IMR-90 (cell line): ENCODE measurements at regions not wholly inside any gene's neighbourhood (a gene's known extent, or its start where the extent isn't known, plus 50 kb on each side); places are given as distances from the start of the nearest gene placed in this dataset.

Source experiments
- ATAC-seq: fragments of 200-7000 bp; cut with Tn5 transposase; 2 replicates; pipeline ENCODE4 v1.9.1; 2020; ENCODE audit warnings: low read depth, mild to moderate bottlenecking, moderate library complexity
- BruUV-seq: library from RNA; stranded (reverse); fragments of 400-500 nt; replicated peaks from 2 replicates; lab custom pipeline; 2021; lab: Mats Ljungman, UMichigan
- CTCF ChIA-PET: fragments of 300-600 bp; formaldehyde crosslinking; extraction: SDS; loops from one replicate; lab custom pipeline; 2021; ENCODE audit warnings: antibody characterized with exemption; lab: Yijun Ruan, JAX
- POLR2A ChIA-PET: fragments of 300-600 bp; sonication (Branson Sonifier 250); formaldehyde crosslinking; loops from one replicate; lab custom pipeline; 2022; ENCODE audit warnings: antibody characterized with exemption; ENCODE audit not compliant: unreplicated experiment; lab: Charles Lee
- DNase-seq: peaks from one replicate; pipeline ENCODE4 v3.0.0; 2013
- H2AFZ ChIP-seq: replicated peaks from 2 replicates; pipeline ENCODE3; 2013; ENCODE audit warnings: low read length, mild to moderate bottlenecking; ENCODE audit not compliant: poor library complexity
- H2AK5ac ChIP-seq: 2 replicates; pipeline ENCODE4 v1.6.1; 2013; ENCODE audit warnings: low read depth, low read length, inconsistent platforms
- H2AK9ac ChIP-seq: replicated peaks from 2 replicates; pipeline ENCODE3; 2013; ENCODE audit warnings: mild to moderate bottlenecking, low read depth, low read length, moderate library complexity; ENCODE audit not compliant: poor library complexity
- H2BK120ac ChIP-seq: 2 replicates; pipeline ENCODE4 v1.6.1; 2013; ENCODE audit warnings: low read depth, low read length, inconsistent platforms
- H2BK15ac ChIP-seq: 3 replicates; pipeline ENCODE4 v1.6.1; 2013; ENCODE audit warnings: low read depth, low read length, inconsistent platforms
- H2BK20ac ChIP-seq: 2 replicates; pipeline ENCODE4 v1.6.1; 2013; ENCODE audit warnings: low read depth, mild to moderate bottlenecking, inconsistent platforms, low read length, moderate library complexity
- H2BK5ac ChIP-seq: 2 replicates; pipeline ENCODE4 v1.6.1; 2013; ENCODE audit warnings: mild to moderate bottlenecking, low read depth, low read length, inconsistent platforms; ENCODE audit not compliant: poor library complexity, severe bottlenecking
- H3K14ac ChIP-seq: replicated peaks from 2 replicates; pipeline ENCODE4 v1.6.1; 2013; ENCODE audit warnings: low read depth, low read length, inconsistent platforms
- H3K18ac ChIP-seq: 2 replicates; pipeline ENCODE4 v1.6.1; 2013; ENCODE audit warnings: low read depth, low read length, control low read depth
- H3K23ac ChIP-seq: 2 replicates; pipeline ENCODE4 v1.6.1; 2013; ENCODE audit warnings: low read depth, low read length, inconsistent platforms
- H3K27ac ChIP-seq: 2 replicates; pipeline ENCODE4 v1.5.1; 2013; ENCODE audit warnings: mild to moderate bottlenecking, control low read depth, low read length; ENCODE audit not compliant: insufficient read depth
- H3K27me3 ChIP-seq: 2 replicates; pipeline ENCODE4 v1.6.1; 2013; ENCODE audit warnings: low read length; ENCODE audit not compliant: control insufficient read depth, insufficient read depth
- H3K36me3 ChIP-seq: 2 replicates; pipeline ENCODE4 v1.6.1; 2013; ENCODE audit warnings: low read length, mixed read lengths; ENCODE audit not compliant: control insufficient read depth, insufficient read depth
- H3K4ac ChIP-seq: 2 replicates; pipeline ENCODE4 v1.6.1; 2013; ENCODE audit warnings: low read depth, low read length, inconsistent platforms
- H3K4me1 ChIP-seq: 2 replicates; pipeline ENCODE4 v1.6.1; 2013; ENCODE audit warnings: low read length, mixed read lengths; ENCODE audit not compliant: control insufficient read depth, insufficient read depth
- H3K4me2 ChIP-seq: 2 replicates; pipeline ENCODE4 v1.6.1; 2013; ENCODE audit warnings: low read depth, mild to moderate bottlenecking, control low read depth, low read length, moderate library complexity
- H3K4me3 ChIP-seq: 2 replicates; pipeline ENCODE4 v1.5.1; 2013; ENCODE audit warnings: low read depth, mild to moderate bottlenecking, control low read depth, low read length, moderate library complexity; ENCODE audit not compliant: insufficient read depth
- H3K56ac ChIP-seq: 2 replicates; pipeline ENCODE4 v1.6.1; 2013; ENCODE audit warnings: low read length, inconsistent platforms; ENCODE audit not compliant: insufficient read depth; ENCODE audit errors: extremely low read depth
- H3K79me1 ChIP-seq, 2 experiments: 2 replicates each; pipeline ENCODE4 v1.6.1; 2013; ENCODE audit warnings: low read length in 2 of 2, inconsistent platforms in 1 of 2, low read depth in 1 of 2
- H3K9ac ChIP-seq: 2 replicates; pipeline ENCODE4 v1.6.1; 2013; ENCODE audit warnings: low read depth, low read length, control low read depth
- H3K9me1 ChIP-seq: 2 replicates; pipeline ENCODE4 v1.6.1; 2013; ENCODE audit warnings: low read length, inconsistent platforms; ENCODE audit not compliant: insufficient read depth
- H3K9me3 ChIP-seq: 2 replicates; pipeline ENCODE4 v1.6.1; 2013; ENCODE audit warnings: low read length; ENCODE audit not compliant: control insufficient read depth, insufficient read depth
- H4K20me1 ChIP-seq: 2 replicates; pipeline ENCODE4 v1.6.1; 2013; ENCODE audit warnings: low read length, inconsistent platforms; ENCODE audit not compliant: insufficient read depth
- H4K5ac ChIP-seq: 2 replicates; pipeline ENCODE4 v1.6.1; 2013; ENCODE audit warnings: mild to moderate bottlenecking, low read depth, low read length, control low read depth
- H4K8ac ChIP-seq, 2 experiments: 2 replicates each; pipeline ENCODE4 v1.6.1; 2013; ENCODE audit warnings: low read depth in 2 of 2, low read length in 2 of 2, control low read depth in 1 of 2, inconsistent platforms in 1 of 2
- H4K91ac ChIP-seq: 2 replicates; pipeline ENCODE4 v1.6.1; 2013; ENCODE audit warnings: low read depth, low read length, inconsistent platforms; ENCODE audit not compliant: insufficient read depth
- NFE2L2 ChIP-seq: fragments of 150-350 bp; IDR thresholded peaks from 2 replicates; pipeline ENCODE4 v1.6.1; 2016; ENCODE audit warnings: low read depth, mild to moderate bottlenecking, low read length
- WGBS, 2 experiments: methylation state at CpG; one replicate each; pipeline versions ENCODE4 v1.1.5 to v1.1.7; 2013; ENCODE audit warnings: missing lambda C conversion rate in 2 of 2; ENCODE audit not compliant: insufficient read length in 1 of 2; ENCODE audit errors: extremely low coverage in 2 of 2; 5-methylcytosine and 5-hydroxymethylcytosine counted together
- dilution Hi-C: fragments of 300-500 bp; cut with HindIII; formaldehyde crosslinking; loops from one replicate; pipeline ENCODE4 v1.14.3; 2018; ENCODE audit warnings: low sequenced_read_pairs; ENCODE audit not compliant: unreplicated experiment
- in situ Hi-C: fragments of 300-500 bp; cut with MboI; formaldehyde crosslinking; loops from 3 replicates; pipeline ENCODE4 v1.14.3; 2019; ENCODE audit warnings: low sequenced_read_pairs, inconsistent platforms, mixed read lengths
- intact Hi-C: fragments of 100-400 bp; cut with micrococcal nuclease; formaldehyde crosslinking; loops from 2 replicates; pipeline ENCODE4 v1.10.0; 2022

- no peak overlapping the region for H3K56ac ChIP-seq
- 0 out of 2 replicates have a peak overlapping the region, but pooled peaks have one; percentile 35 for H2BK20ac ChIP-seq
- no peak overlapping the region for H2BK120ac ChIP-seq
- no peak overlapping the region for H3K9ac ChIP-seq
- H3K36me3 ChIP-seq: no peaks in the 10 kb centered on the region
- peak overlapping the region; percentile 5 for H2AK9ac ChIP-seq
- H2BK5ac ChIP-seq: no peak overlapping the region
- no peak for TF ChIP-seq NFE2L2
- H3K27me3 ChIP-seq: no peaks in the 10 kb centered on the region
- no peaks in the 10 kb centered on the region for H3K79me1 ChIP-seq
- no peak overlapping the region for H4K91ac ChIP-seq
- peak; percentile 53 for ATAC-seq
- DNase-seq: peak; percentile 1
- intact Hi-C loops (no loop called here), in situ Hi-C loops (no loop called here), dilution Hi-C loops (no loop called here)
- H4K20me1 ChIP-seq: no peaks in the 10 kb centered on the region
- H3K14ac ChIP-seq: no peak overlapping the region
- no peak overlapping the region for H3K23ac ChIP-seq
- H4K5ac ChIP-seq: no peak overlapping the region
- H2BK15ac ChIP-seq: no peak overlapping the region
- H3K4ac ChIP-seq: no peak overlapping the region
- H3K9me3 ChIP-seq: no peaks in the 10 kb centered on the region
- ChIA-PET CTCF (no interaction called here), POLR2A (no interaction called here)
- no peak overlapping the region for H3K4me3 ChIP-seq
- 0 out of 2 replicates have a peak overlapping the region, but pooled peaks have one; percentile 16 for H3K4me2 ChIP-seq
- no TSS peak for BruUV-seq
- H3K9me1 ChIP-seq: no peaks in the 10 kb centered on the region
- 53% methylated on average over 3 of the region's 6 CpGs; no CpG with 5 or more reads in 1 of the 2 experiments for WGBS, 2 experiments
- 0 out of 2 replicates have a peak, but pooled peaks cover 2% of the 10 kb centered on the region for H3K4me1 ChIP-seq
- H4K8ac ChIP-seq: no peak overlapping the region
- peak overlapping the region; percentile 83 for H2AFZ ChIP-seq
- H3K27ac ChIP-seq: no peak overlapping the region
- H2AK5ac ChIP-seq: no peak overlapping the region
- H3K18ac ChIP-seq: no peak overlapping the region
Measured at GRCh38 chr4:125639182-125639621, 324.4 kb downstream of the FAT4 start.
